ENCODE measurements at regions not wholly inside any gene's neighbourhood (a gene's known extent, or its start where the extent isn't known, plus 50 kb on each side); places are given as distances from the start of the nearest gene placed in this dataset.

- Histone ChIP-seq H3K4me3 (no peak overlapping the region), H3K27ac (no peak overlapping the region), H3K36me3 (no peaks in the 10 kb centered on the region), H3K9me3 (no peaks in the 10 kb centered on the region), H3K4me1 (ENCODE audit: insufficient read depth) (no peaks in the 10 kb centered on the region), H3K27me3 (no peaks in the 10 kb centered on the region)
- intact Hi-C loops (cut with DNase I), result no loop called here
- TF ChIP-seq EP300 (IDR thresholded peaks at IDR 0.05) (no peak), POLR2A (IDR thresholded peaks at IDR 0.05) (no peak), CTCF (IDR thresholded peaks at IDR 0.05) (no peak)
- 31 to 46% (median 38%) methylated on average over 11 of the region's 11 CpGs for WGBS, 3 donors
- DNase-seq, result no peak
Measured at GRCh38 chr6:1087154-1087843, 224.6 kb upstream of the FOXQ1 start.

- H3K27me3 ChIP-seq, result no peaks in the 10 kb centered on the region
- WGBS, 3 donors, result 58 to 70% (median 67%) methylated on average over 10 of the region's 10 CpGs
- DNase-seq, result no peak
- no peaks in the 10 kb centered on the region for H3K36me3 ChIP-seq
- H3K9me3 ChIP-seq, result no peaks in the 10 kb centered on the region
- intact Hi-C loops (cut with DNase I), result no loop called here
- TF ChIP-seq EP300 (IDR thresholded peaks at IDR 0.05), result no peak
- no peak for TF ChIP-seq CTCF (IDR thresholded peaks at IDR 0.05)
- TF ChIP-seq POLR2A (IDR thresholded peaks at IDR 0.05), result no peak
- H3K4me1 ChIP-seq (ENCODE audit: insufficient read depth), result no peaks in the 10 kb centered on the region
- H3K4me3 ChIP-seq, result no peak overlapping the region
- no peak overlapping the region for H3K27ac ChIP-seq
Measured at GRCh38 chr6:1086446-1087153, 225.3 kb upstream of the FOXQ1 start.

- Histone ChIP-seq H3K9me3 (no peaks in the 10 kb centered on the region), H3K4me3 (no peak overlapping the region), H3K4me1 (ENCODE audit: insufficient read depth) (no peaks in the 10 kb centered on the region), H3K27ac (no peak overlapping the region), H3K27me3 (no peaks in the 10 kb centered on the region), H3K36me3 (no peaks in the 10 kb centered on the region)
- no peak for DNase-seq
- TF ChIP-seq CTCF (IDR thresholded peaks at IDR 0.05) (no peak), EP300 (IDR thresholded peaks at IDR 0.05) (no peak), POLR2A (IDR thresholded peaks at IDR 0.05) (no peak)
- intact Hi-C loops (cut with DNase I), result no loop called here
- 66 to 67% (median 66%) methylated on average over 11 of the region's 11 CpGs for WGBS, 3 donors
Measured at GRCh38 chr6:1082285-1082935, 229.5 kb upstream of the FOXQ1 start.

GRCh38 chr6:1081551-1082284, 230.2 kb upstream of the FOXQ1 start:
- Histone ChIP-seq H3K36me3 (no peaks in the 10 kb centered on the region), H3K4me3 (no peak overlapping the region), H3K9me3 (no peaks in the 10 kb centered on the region), H3K4me1 (ENCODE audit: insufficient read depth) (no peaks in the 10 kb centered on the region), H3K27me3 (no peaks in the 10 kb centered on the region), H3K27ac (no peak overlapping the region)
- no peak for DNase-seq
- 8 to 16% (median 12%) methylated on average over 7 of the region's 7 CpGs for WGBS, 3 donors
- intact Hi-C loops (cut with DNase I), result no loop called here
- TF ChIP-seq POLR2A (IDR thresholded peaks at IDR 0.05) (no peak), CTCF (IDR thresholded peaks at IDR 0.05) (no peak), EP300 (IDR thresholded peaks at IDR 0.05) (no peak)

Measured in ovary (tissue), 7 donors.